ENCODE measurements at regions not wholly inside any gene's neighbourhood (a gene's known extent, or its start where the extent isn't known, plus 50 kb on each side); places are given as distances from the start of the nearest gene placed in this dataset.

- TF ChIP-seq CTCF (IDR thresholded peaks at IDR 0.05; ENCODE audit: insufficient read depth, low read depth, low read length, missing control alignments), result no peak
- no peak for DNase-seq (ENCODE audit: low read depth)
- H3K4me3 ChIP-seq (ENCODE audit: low read length), result no peak overlapping the region
These were observed 482.9 kb upstream of the AKR1E2 start for GRCh38 chr10:4343091-4343490.

- no peak for DNase-seq (ENCODE audit: low read depth)
- no peak for TF ChIP-seq CTCF (IDR thresholded peaks at IDR 0.05; ENCODE audit: insufficient read depth, low read depth, low read length, missing control alignments)
- no peak overlapping the region for H3K4me3 ChIP-seq (ENCODE audit: low read length)
These were observed 487.2 kb upstream of the AKR1E2 start for GRCh38 chr10:4338768-4339167.

GRCh38 chr10:4337563-4337962 lies 488.4 kb upstream of the AKR1E2 start:
- no peak overlapping the region for H3K4me3 ChIP-seq (ENCODE audit: low read length)
- TF ChIP-seq CTCF (IDR thresholded peaks at IDR 0.05; ENCODE audit: insufficient read depth, low read depth, low read length, missing control alignments), result no peak
- DNase-seq (ENCODE audit: low read depth), result no peak

- no peak overlapping the region for H3K4me3 ChIP-seq (ENCODE audit: low read length)
- no peak for DNase-seq (ENCODE audit: low read depth)
- TF ChIP-seq CTCF (IDR thresholded peaks at IDR 0.05; ENCODE audit: insufficient read depth, low read depth, low read length, missing control alignments), result no peak
These were observed 491.1 kb upstream of the AKR1E2 start for GRCh38 chr10:4334871-4335270.

- no peak for TF ChIP-seq CTCF (IDR thresholded peaks at IDR 0.05; ENCODE audit: insufficient read depth, low read depth, low read length, missing control alignments)
These were observed 492.0 kb upstream of the AKR1E2 start for GRCh38 chr10:4334015-4334414.

GRCh38 chr10:4333459-4333894 lies 492.5 kb upstream of the AKR1E2 start:
- no peak overlapping the region for H3K4me3 ChIP-seq (ENCODE audit: low read length)
- no peak for DNase-seq (ENCODE audit: low read depth)
- no peak for TF ChIP-seq CTCF (IDR thresholded peaks at IDR 0.05; ENCODE audit: insufficient read depth, low read depth, low read length, missing control alignments)

More at GRCh38 chr10:4334015-4334414, 492.0 kb upstream of the AKR1E2 start:
- DNase-seq (ENCODE audit: low read depth), result no peak
- no peak overlapping the region for H3K4me3 ChIP-seq (ENCODE audit: low read length)

GRCh38 chr10:4332764-4333458 lies 493.1 kb upstream of the AKR1E2 start:
- H3K4me3 ChIP-seq (ENCODE audit: low read length), result no peak overlapping the region
- DNase-seq (ENCODE audit: low read depth), result no peak
- TF ChIP-seq CTCF (IDR thresholded peaks at IDR 0.05; ENCODE audit: insufficient read depth, low read depth, low read length, missing control alignments), result no peak
